Coronary artery (tissue), 2 donors: ENCODE measurements at regions not wholly inside any gene's neighbourhood (a gene's known extent, or its start where the extent isn't known, plus 50 kb on each side); places are given as distances from the start of the nearest gene placed in this dataset.
A peak's percentile ranks its signal among the peaks of the same experiment; 100 is the strongest.

Experiments
- DNase-seq: peaks from one replicate; pipeline ENCODE4 v3.0.0-alpha.2; 2017; ENCODE audit warnings: low spot score
- H3K27ac ChIP-seq, 2 donors: fragments of 200-600 bp; sonication (generic); one replicate each; pipeline ENCODE4 v1.5.1; 2016 to 2019
- H3K4me3 ChIP-seq: fragments of 200-600 bp; sonication (generic); 2 replicates; pipeline ENCODE4 v1.5.1; 2016; ENCODE audit warnings: mild to moderate bottlenecking, moderate library complexity
- CTCF ChIP-seq: fragments of 200-600 bp; sonication (generic); IDR thresholded peaks from one replicate; pipeline ENCODE4 v1.5.1; 2019; ENCODE audit warnings: antibody characterized with exemption

- DNase-seq: no peak
- Histone ChIP-seq H3K27ac (peak overlapping the region; percentile 0 to 54), H3K4me3 (no peak overlapping the region)
- TF ChIP-seq CTCF: no peak
Measured at GRCh38 chr1:184910005-184910404, 64.3 kb downstream of the NIBAN1 start.

DNA sequence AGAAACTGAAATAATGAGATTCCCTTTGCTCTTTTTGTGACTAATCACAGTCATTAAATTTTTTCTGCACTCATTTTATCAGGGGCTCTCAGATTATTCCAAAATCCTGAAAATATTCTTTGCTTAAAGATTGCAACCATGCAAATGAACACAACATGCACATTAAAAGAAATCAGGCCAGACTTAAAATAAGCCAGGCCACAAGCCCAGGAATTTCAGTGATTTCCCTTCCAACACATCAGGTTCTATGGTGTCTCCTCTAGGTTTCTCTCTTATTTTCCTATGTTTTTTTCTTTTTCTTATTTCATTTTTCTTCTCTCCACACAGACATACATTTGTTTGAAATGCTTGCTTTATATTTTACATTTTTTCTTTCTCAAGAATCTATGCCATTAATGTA, 65.3 kb downstream of the NIBAN1 start:
- no peak for TF ChIP-seq CTCF
- no peak overlapping the region for H3K4me3 ChIP-seq
- H3K27ac ChIP-seq: peak overlapping the region; percentile 0 to 54
- DNase-seq: no peak

DNA sequence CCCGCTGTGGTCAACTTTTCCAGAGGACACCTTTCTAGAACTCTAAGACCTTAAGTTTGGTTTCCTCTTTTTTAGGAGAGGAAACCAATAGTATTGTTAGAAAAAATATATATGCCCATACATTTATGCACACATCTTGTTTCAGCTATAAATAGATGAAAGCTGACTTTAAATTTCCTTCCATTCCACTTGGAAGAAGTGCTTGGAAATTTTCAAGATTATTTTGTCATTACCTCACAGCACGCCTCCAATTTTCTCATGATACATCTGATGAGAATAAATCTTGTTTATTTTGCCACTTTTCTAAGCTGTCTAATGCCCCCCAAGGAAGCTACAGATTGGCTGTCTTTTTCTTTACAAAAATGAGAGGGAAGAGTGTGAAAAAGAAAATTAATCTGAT, 65.8 kb downstream of the NIBAN1 start:
- DNase-seq: no peak
- Histone ChIP-seq H3K27ac (peak overlapping the region; percentile 0 to 44), H3K4me3 (no peak overlapping the region)
- TF ChIP-seq CTCF: no peak

- Histone ChIP-seq H3K4me3 (no peak overlapping the region), H3K27ac (no peak overlapping the region)
- TF ChIP-seq CTCF: no peak
- no peak for DNase-seq
Measured at GRCh38 chr1:184907500-184907899, 66.8 kb downstream of the NIBAN1 start.

- Histone ChIP-seq H3K4me3 (no peak overlapping the region), H3K27ac (peak overlapping the region; percentile 17 to 49)
- no peak for TF ChIP-seq CTCF
- DNase-seq: no peak
Measured at GRCh38 chr1:184906761-184907160, 67.5 kb downstream of the NIBAN1 start.

DNA sequence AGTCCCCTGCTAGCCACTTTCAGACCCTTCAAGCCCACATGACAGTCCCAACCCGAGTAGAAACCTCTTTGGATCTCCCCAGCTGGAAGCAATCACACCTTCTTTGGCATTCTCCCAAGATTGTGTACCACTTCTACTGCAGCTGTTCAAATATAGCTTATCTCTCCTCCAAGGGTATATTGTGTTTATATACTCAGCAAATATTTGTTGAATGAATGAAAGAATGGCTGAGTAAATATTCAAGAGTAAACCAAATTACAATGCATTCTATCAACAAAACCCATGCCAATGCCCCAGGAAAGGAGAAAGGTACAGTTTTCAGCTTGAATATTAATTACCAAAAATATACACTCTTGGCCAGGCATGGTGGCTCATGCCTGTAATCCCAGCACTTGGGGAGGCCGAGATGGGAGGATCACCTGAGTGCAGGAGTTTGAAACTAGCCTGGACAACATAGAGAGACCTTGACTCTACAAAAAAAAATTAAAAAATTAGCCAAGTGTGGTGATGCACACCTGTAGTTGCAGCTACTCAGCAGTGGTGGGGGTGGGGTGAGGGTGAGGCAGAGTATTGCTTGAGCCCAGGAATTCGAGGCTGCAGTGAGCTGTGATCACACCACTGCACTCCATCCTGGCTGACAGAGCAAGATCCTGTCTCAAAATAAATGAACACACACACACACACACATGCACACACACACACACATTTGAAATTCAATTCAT, 68.5 kb downstream of the NIBAN1 start:
- peak overlapping the region; percentile 17 to 49 for H3K27ac ChIP-seq
- TF ChIP-seq CTCF: no peak
- H3K4me3 ChIP-seq: no peak overlapping the region
- no peak for DNase-seq

DNA sequence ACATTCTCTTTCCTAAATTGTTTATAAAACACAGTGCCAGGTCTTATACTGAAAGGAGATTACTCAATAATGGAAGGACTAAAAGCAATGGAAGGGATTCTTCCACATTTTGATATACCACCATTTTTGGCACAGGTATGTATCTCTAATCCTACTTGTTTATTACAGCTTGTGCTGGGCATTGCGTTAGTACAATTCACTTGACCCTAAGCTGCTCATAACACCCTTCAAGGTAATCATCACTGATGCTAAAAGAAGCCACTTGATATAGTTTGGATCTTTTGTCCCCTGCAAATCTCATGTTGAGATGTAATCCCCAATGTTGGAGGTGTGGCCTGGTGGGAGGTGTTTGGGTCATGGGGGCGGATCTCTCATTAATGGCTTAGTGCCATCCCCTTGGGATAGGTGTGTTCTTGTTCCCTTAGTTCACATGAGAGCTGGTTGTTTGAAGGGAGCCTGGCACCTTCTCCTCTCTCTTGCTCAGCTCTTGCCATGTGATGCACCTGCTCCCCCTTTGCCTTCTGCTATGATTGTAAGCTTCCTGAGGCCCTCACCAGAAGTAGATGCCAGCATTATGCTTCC, 71.1 kb downstream of the NIBAN1 start:
- TF ChIP-seq CTCF: no peak
- H3K4me3 ChIP-seq: no peak overlapping the region
- DNase-seq: no peak
- H3K27ac ChIP-seq: peak overlapping the region; percentile 47 to 75
